Loucy (cell line): ENCODE measurements at regions not wholly inside any gene's neighbourhood (a gene's known extent, or its start where the extent isn't known, plus 50 kb on each side); places are given as distances from the start of the nearest gene placed in this dataset.

Experiments
- CTCF ChIP-seq: fragments of 200-600 bp; sonication (generic); conservative IDR thresholded peaks from 2 replicates; pipeline ENCODE4 v1.5.1; 2014; ENCODE audit warnings: mild to moderate bottlenecking, antibody characterized with exemption, low read length
- EZH2phosphoT487 ChIP-seq: fragments of 200-600 bp; IDR thresholded peaks from 2 replicates; pipeline ENCODE4 v1.6.1; 2018; ENCODE audit warnings: antibody characterized with exemption, mild to moderate bottlenecking, moderate library complexity, borderline replicate concordance

DNA sequence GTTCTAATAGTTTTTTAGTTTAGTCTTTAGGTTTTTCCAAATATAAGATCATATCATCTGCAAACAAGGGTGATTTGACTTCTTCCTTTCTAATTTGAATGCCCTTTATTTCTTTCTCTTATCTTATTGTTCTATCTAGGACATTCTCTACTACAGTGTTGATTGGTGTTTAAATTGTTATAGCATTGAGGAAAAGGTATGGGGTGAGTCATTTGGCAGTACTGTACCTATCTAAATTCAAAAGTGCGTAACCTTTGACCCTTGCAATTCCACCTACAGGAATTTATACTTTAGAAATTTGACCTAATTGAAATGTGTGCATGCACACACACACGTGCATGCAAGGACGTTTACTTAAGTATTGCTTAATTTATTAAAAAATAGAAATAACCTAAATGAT is 78.3 kb downstream of the MAB21L3 start:
- TF ChIP-seq CTCF (no peak), EZH2phosphoT487 (no peak)
